ENCODE measurements at regions not wholly inside any gene's neighbourhood (a gene's known extent, or its start where the extent isn't known, plus 50 kb on each side); places are given as distances from the start of the nearest gene placed in this dataset.
A peak's percentile ranks its signal among the peaks of the same experiment; 100 is the strongest.

GRCh38 chrX:104430072-104430741, 135.8 kb upstream of the IL1RAPL2 start:
- H3K4me3 ChIP-seq (ENCODE audit: low read length) = no peak overlapping the region
- no peak for TF ChIP-seq CTCF (IDR thresholded peaks at IDR 0.05; ENCODE audit: insufficient read depth, low read depth, low read length, missing control alignments)
- DNase-seq (ENCODE audit: low read depth) = no peak

GRCh38 chrX:104428231-104428630, 137.8 kb upstream of the IL1RAPL2 start:
- no peak for TF ChIP-seq CTCF (IDR thresholded peaks at IDR 0.05; ENCODE audit: insufficient read depth, low read depth, low read length, missing control alignments)
- no peak overlapping the region for H3K4me3 ChIP-seq (ENCODE audit: low read length)
- peak; percentile 68 for DNase-seq (ENCODE audit: low read depth)

GRCh38 chrX:104427693-104428092, 138.3 kb upstream of the IL1RAPL2 start:
- DNase-seq (ENCODE audit: low read depth) = no peak
- H3K4me3 ChIP-seq (ENCODE audit: low read length) = no peak overlapping the region

GRCh38 chrX:104427073-104427472, 138.9 kb upstream of the IL1RAPL2 start:
- TF ChIP-seq CTCF (IDR thresholded peaks at IDR 0.05; ENCODE audit: insufficient read depth, low read depth, low read length, missing control alignments) = no peak
- DNase-seq (ENCODE audit: low read depth) = peak; percentile 30
- H3K4me3 ChIP-seq (ENCODE audit: low read length) = no peak overlapping the region

More at GRCh38 chrX:104427693-104428092, 138.3 kb upstream of the IL1RAPL2 start:
- TF ChIP-seq CTCF (IDR thresholded peaks at IDR 0.05; ENCODE audit: insufficient read depth, low read depth, low read length, missing control alignments) = no peak

- no peak overlapping the region for H3K4me3 ChIP-seq (ENCODE audit: low read length)
- DNase-seq (ENCODE audit: low read depth) = no peak
- no peak for TF ChIP-seq CTCF (IDR thresholded peaks at IDR 0.05; ENCODE audit: insufficient read depth, low read depth, low read length, missing control alignments)
Measured at GRCh38 chrX:104420907-104421306, 145.1 kb upstream of the IL1RAPL2 start.

- no peak for DNase-seq (ENCODE audit: low read depth)
- no peak for TF ChIP-seq CTCF (IDR thresholded peaks at IDR 0.05; ENCODE audit: insufficient read depth, low read depth, low read length, missing control alignments)
- no peak overlapping the region for H3K4me3 ChIP-seq (ENCODE audit: low read length)
Measured at GRCh38 chrX:104419926-104420325, 146.1 kb upstream of the IL1RAPL2 start.

GRCh38 chrX:104419211-104419610, 146.8 kb upstream of the IL1RAPL2 start:
- no peak overlapping the region for H3K4me3 ChIP-seq (ENCODE audit: low read length)
- peak; percentile 92 for DNase-seq (ENCODE audit: low read depth)
- no peak for TF ChIP-seq CTCF (IDR thresholded peaks at IDR 0.05; ENCODE audit: insufficient read depth, low read depth, low read length, missing control alignments)

Measured in epithelial cell of esophagus (primary cell).